Hepatocyte (in vitro differentiated cells): ENCODE measurements at regions not wholly inside any gene's neighbourhood (a gene's known extent, or its start where the extent isn't known, plus 50 kb on each side); places are given as distances from the start of the nearest gene placed in this dataset.

ENCODE experiments used
- DNase-seq: peaks from one replicate; pipeline ENCODE4 v3.0.0-alpha.2; 2016; ENCODE audit warnings: low spot score
- H2AFZ ChIP-seq: fragments of 200-600 bp; sonication (generic); 2 replicates; pipeline ENCODE4 v1.6.0; 2016; ENCODE audit warnings: antibody characterized with exemption, mild to moderate bottlenecking
- H3K27ac ChIP-seq: fragments of 200-600 bp; sonication (generic); 2 replicates; pipeline ENCODE4 v1.5.1; 2016; ENCODE audit warnings: mild to moderate bottlenecking
- H3K27me3 ChIP-seq: fragments of 200-600 bp; sonication (generic); 2 replicates; pipeline ENCODE4 v1.6.1; 2016
- H3K36me3 ChIP-seq: fragments of 200-600 bp; sonication (generic); replicated peaks from 2 replicates; pipeline ENCODE4 v1.5.1; 2016; ENCODE audit warnings: low read depth; ENCODE audit not compliant: insufficient read depth
- H3K4me1 ChIP-seq: fragments of 200-600 bp; sonication (generic); 2 replicates; pipeline ENCODE4 v1.5.1; 2016; ENCODE audit warnings: mild to moderate bottlenecking, moderate library complexity; ENCODE audit not compliant: insufficient read depth
- H3K4me2 ChIP-seq: fragments of 200-600 bp; sonication (generic); 2 replicates; pipeline ENCODE4 v1.6.0; 2016
- H3K4me3 ChIP-seq: fragments of 200-600 bp; sonication (generic); 2 replicates; pipeline ENCODE4 v1.5.1; 2016; ENCODE audit warnings: mild to moderate bottlenecking
- H3K79me2 ChIP-seq: fragments of 200-600 bp; sonication (generic); 2 replicates; pipeline ENCODE4 v1.6.0; 2017; ENCODE audit warnings: mild to moderate bottlenecking
- H3K9me2 ChIP-seq: fragments of 200-600 bp; sonication (generic); replicated peaks from 2 replicates; pipeline ENCODE4 v1.6.0; 2017; ENCODE audit warnings: mild to moderate bottlenecking; ENCODE audit not compliant: insufficient read depth
- H3K9me3 ChIP-seq: fragments of 200-600 bp; sonication (generic); 2 replicates; pipeline ENCODE4 v1.5.1; 2016; ENCODE audit warnings: low read depth, mild to moderate bottlenecking
- H4K20me1 ChIP-seq: fragments of 200-600 bp; sonication (generic); 2 replicates; pipeline ENCODE4 v1.6.0; 2016; ENCODE audit warnings: mild to moderate bottlenecking; ENCODE audit not compliant: insufficient read depth, poor library complexity, severe bottlenecking
- EZH2 ChIP-seq: fragments of 200-600 bp; sonication (generic); IDR thresholded peaks from 2 replicates; pipeline ENCODE4 v1.6.1; 2016; ENCODE audit warnings: antibody characterized with exemption, mild to moderate bottlenecking, borderline replicate concordance
- EZH2phosphoT487 ChIP-seq: fragments of 200-600 bp; sonication (generic); IDR thresholded peaks from one replicate; pipeline ENCODE4 v1.6.1; 2018; ENCODE audit warnings: antibody characterized with exemption, mild to moderate bottlenecking, low read depth, moderate library complexity; ENCODE audit not compliant: unreplicated experiment, severe bottlenecking
- WGBS: methylation state at CpG from one replicate; pipeline ENCODE4 v1.1.6; 2016; ENCODE audit warnings: low lambda C conversion rate; ENCODE audit errors: missing lambda C conversion rate; 5-methylcytosine and 5-hydroxymethylcytosine counted together
- TF ChIP-seq, protein P1 (sequence below): fragments of 200-600 bp; sonication (generic); IDR thresholded peaks from 2 replicates; pipeline ENCODE4 v1.5.1; 2016; ENCODE audit warnings: antibody characterized with exemption, mild to moderate bottlenecking; ENCODE audit not compliant: poor library complexity

DNA sequence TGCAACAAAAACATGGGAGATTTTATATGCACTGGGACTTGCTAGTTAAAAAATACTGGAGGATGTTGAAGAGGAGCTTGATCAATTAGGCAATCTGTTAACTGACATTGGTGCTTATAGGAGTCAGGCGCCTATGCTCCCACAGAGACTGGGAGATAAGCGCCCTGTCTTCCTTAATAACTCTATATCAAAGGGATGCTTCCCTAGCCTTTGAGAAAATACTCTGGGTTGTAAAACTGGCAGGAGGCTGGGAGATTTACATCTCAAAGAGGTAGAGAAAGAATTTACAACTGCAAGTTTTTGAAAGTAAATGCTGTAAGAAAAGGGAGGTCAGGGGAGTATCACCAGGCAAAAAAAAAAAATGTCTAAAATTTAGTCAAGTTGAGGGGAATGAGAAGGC is 325.4 kb downstream of the PCDH10 start:
- Histone ChIP-seq H3K4me1 (no peaks in the 10 kb centered on the region), H3K4me2 (no peak overlapping the region), H2AFZ (no peak overlapping the region), H3K4me3 (no peak overlapping the region), H3K27me3 (no peaks in the 10 kb centered on the region), H3K36me3 (no peaks in the 10 kb centered on the region), H3K9me3 (no peaks in the 10 kb centered on the region), H4K20me1 (no peaks in the 10 kb centered on the region), H3K79me2 (no peaks in the 10 kb centered on the region), H3K27ac (no peak overlapping the region), H3K9me2 (no peaks in the 10 kb centered on the region)
- DNase-seq: no peak
- TF ChIP-seq, protein P1, sequence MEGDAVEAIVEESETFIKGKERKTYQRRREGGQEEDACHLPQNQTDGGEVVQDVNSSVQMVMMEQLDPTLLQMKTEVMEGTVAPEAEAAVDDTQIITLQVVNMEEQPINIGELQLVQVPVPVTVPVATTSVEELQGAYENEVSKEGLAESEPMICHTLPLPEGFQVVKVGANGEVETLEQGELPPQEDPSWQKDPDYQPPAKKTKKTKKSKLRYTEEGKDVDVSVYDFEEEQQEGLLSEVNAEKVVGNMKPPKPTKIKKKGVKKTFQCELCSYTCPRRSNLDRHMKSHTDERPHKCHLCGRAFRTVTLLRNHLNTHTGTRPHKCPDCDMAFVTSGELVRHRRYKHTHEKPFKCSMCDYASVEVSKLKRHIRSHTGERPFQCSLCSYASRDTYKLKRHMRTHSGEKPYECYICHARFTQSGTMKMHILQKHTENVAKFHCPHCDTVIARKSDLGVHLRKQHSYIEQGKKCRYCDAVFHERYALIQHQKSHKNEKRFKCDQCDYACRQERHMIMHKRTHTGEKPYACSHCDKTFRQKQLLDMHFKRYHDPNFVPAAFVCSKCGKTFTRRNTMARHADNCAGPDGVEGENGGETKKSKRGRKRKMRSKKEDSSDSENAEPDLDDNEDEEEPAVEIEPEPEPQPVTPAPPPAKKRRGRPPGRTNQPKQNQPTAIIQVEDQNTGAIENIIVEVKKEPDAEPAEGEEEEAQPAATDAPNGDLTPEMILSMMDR: no peak
- TF ChIP-seq EZH2 (no peak), EZH2phosphoT487 (no peak)
- 63% methylated on average over 2 of the region's 2 CpGs for WGBS

DNA sequence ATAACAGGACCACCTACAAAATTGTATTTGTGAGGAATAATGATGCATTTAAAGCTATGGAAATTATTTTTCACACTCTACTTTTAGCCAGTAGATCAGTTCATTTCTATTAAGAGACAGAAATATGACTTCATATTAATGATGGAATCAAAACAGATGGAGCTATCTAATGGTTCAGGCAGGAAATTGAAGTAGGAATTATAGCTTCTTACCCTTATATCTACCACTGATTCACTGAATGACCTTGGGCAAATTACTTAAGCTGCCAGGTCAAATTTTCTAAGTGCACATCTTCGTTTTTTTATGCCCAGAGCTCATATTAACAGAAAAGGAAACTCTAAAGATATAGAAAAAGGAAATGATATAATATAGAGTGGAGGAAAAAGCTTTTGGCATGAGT is 323.1 kb downstream of the PCDH10 start:
- 53% methylated on average over 1 of the region's 1 CpG for WGBS
- no peaks in the 10 kb centered on the region for H3K4me1 ChIP-seq

DNA sequence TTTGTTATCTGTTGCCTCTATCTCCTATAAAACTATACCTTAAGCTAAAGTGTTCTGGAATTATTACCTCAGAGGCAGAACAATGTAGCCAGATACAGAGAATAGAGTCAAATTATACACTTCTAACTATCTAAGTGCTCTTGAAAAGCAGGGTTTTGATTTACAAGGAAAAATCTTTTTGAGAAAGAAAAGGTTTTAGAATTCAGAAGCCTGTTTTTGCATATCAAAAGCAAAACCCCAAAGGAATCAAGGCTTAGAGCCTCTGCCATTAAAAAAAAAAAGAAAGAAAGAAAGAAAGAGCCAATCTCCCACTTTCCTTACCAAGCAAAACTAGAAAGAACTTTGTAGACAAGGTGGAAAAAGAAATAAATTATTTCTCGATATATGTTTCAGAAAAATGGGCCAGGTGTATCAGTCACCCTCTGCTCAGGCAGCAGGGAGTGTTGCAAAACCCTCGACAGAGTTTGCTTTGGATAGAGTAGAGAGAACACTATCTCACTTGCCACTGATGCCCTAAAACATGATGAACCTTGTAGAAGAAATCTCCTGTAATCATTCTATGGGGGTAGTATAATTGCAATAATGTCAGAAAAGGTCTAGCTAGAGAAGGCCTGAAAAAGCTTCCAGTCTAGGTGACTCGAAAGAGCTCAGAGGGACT is 318.3 kb downstream of the PCDH10 start:
- Histone ChIP-seq H3K36me3 (no peaks in the 10 kb centered on the region), H4K20me1 (no peaks in the 10 kb centered on the region), H3K9me2 (no peaks in the 10 kb centered on the region), H3K27ac (no peak overlapping the region), H3K4me2 (no peak overlapping the region), H2AFZ (peak overlapping the region; percentile 5), H3K79me2 (no peaks in the 10 kb centered on the region), H3K4me1 (no peaks in the 10 kb centered on the region), H3K4me3 (no peak overlapping the region), H3K9me3 (no peaks in the 10 kb centered on the region), H3K27me3 (no peaks in the 10 kb centered on the region)
- DNase-seq: no peak
- WGBS: 53% methylated on average over 3 of the region's 3 CpGs
- TF ChIP-seq EZH2phosphoT487: no peak
- no peak for TF ChIP-seq EZH2
- TF ChIP-seq, protein P1: no peak

More for the DNA sequence above, 323.1 kb downstream of the PCDH10 start:
- Histone ChIP-seq H3K9me2 (no peaks in the 10 kb centered on the region), H3K4me3 (no peak overlapping the region), H3K79me2 (no peaks in the 10 kb centered on the region), H4K20me1 (no peaks in the 10 kb centered on the region), H3K27me3 (no peaks in the 10 kb centered on the region), H3K27ac (no peak overlapping the region), H2AFZ (no peak overlapping the region), H3K9me3 (no peaks in the 10 kb centered on the region), H3K4me2 (no peak overlapping the region), H3K36me3 (no peaks in the 10 kb centered on the region)
- TF ChIP-seq, protein P1: no peak
- TF ChIP-seq EZH2: no peak
- TF ChIP-seq EZH2phosphoT487: no peak
- DNase-seq: no peak

DNA sequence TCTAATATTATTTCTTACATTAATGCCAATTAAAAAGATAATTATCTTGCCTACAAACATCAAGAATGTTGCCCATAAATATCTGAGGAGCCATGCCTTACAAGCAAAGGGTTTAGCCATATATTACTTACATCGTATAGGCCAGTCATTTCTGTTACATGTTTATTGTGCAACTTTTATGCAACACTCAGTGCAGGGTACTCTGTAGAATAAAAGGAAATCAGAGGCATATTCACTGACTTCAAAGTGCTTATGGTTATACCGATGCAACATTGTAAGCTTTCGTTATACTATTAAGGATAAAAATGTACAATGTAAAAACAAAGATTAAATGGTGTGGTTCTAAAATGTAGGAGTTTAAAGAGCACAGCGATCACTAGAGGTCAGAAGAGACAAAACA is 315.9 kb downstream of the PCDH10 start:
- no peaks in the 10 kb centered on the region for H4K20me1 ChIP-seq
- H3K4me2 ChIP-seq: no peak overlapping the region
- no peaks in the 10 kb centered on the region for H3K36me3 ChIP-seq
- no peak overlapping the region for H2AFZ ChIP-seq
- TF ChIP-seq, protein P1: peak; percentile 26
- TF ChIP-seq EZH2: no peak
- no peaks in the 10 kb centered on the region for H3K27me3 ChIP-seq
- no peaks in the 10 kb centered on the region for H3K9me3 ChIP-seq
- no peaks in the 10 kb centered on the region for H3K9me2 ChIP-seq
- no peak overlapping the region for H3K27ac ChIP-seq
- H3K4me3 ChIP-seq: no peak overlapping the region
- no peaks in the 10 kb centered on the region for H3K4me1 ChIP-seq
- no peak for DNase-seq
- 86% methylated on average over 4 of the region's 4 CpGs for WGBS
- H3K79me2 ChIP-seq: no peaks in the 10 kb centered on the region
